DLD1 (cell line): ENCODE measurements at regions not wholly inside any gene's neighbourhood (a gene's known extent, or its start where the extent isn't known, plus 50 kb on each side); places are given as distances from the start of the nearest gene placed in this dataset.

ENCODE experiments used
- in situ Hi-C: cut with HindIII; loops from 2 replicates; pipeline ENCODE4 v1.10.0; 2017; ENCODE audit warnings: low sequenced_read_pairs

- in situ Hi-C loops = no loop called here
Observed at GRCh38 chr7:42460933-42461332, 223.9 kb upstream of the GLI3 start.

GRCh38 chr7:42460148-42460547 lies 223.1 kb upstream of the GLI3 start:
- in situ Hi-C loops = no loop called here

- in situ Hi-C loops = no loop called here
Observed at GRCh38 chr7:42457663-42458062, 220.7 kb upstream of the GLI3 start.

- in situ Hi-C loops = no loop called here
Observed at GRCh38 chr7:42456756-42457276, 219.8 kb upstream of the GLI3 start.

GRCh38 chr7:42456267-42456666 lies 219.3 kb upstream of the GLI3 start:
- in situ Hi-C loops = no loop called here

GRCh38 chr7:42453931-42454361 lies 216.9 kb upstream of the GLI3 start:
- in situ Hi-C loops = no loop called here

GRCh38 chr7:42452356-42452755 lies 215.3 kb upstream of the GLI3 start:
- in situ Hi-C loops = no loop called here

- in situ Hi-C loops = no loop called here
Observed at GRCh38 chr7:42449431-42449830, 212.4 kb upstream of the GLI3 start.

GRCh38 chr7:42448901-42449300 lies 211.9 kb upstream of the GLI3 start:
- in situ Hi-C loops = no loop called here

GRCh38 chr7:42445691-42446090 lies 208.7 kb upstream of the GLI3 start:
- in situ Hi-C loops = no loop called here

GRCh38 chr7:42440951-42441350 lies 203.9 kb upstream of the GLI3 start:
- in situ Hi-C loops = no loop called here

- in situ Hi-C loops = no loop called here
Observed at GRCh38 chr7:42432644-42433043, 195.6 kb upstream of the GLI3 start.

- in situ Hi-C loops = no loop called here
Observed at GRCh38 chr7:42431873-42432272, 194.9 kb upstream of the GLI3 start.

GRCh38 chr7:42429339-42429738 lies 192.3 kb upstream of the GLI3 start:
- in situ Hi-C loops = no loop called here

- in situ Hi-C loops = no loop called here
Observed at GRCh38 chr7:42426163-42426562, 189.2 kb upstream of the GLI3 start.

- in situ Hi-C loops = no loop called here
Observed at GRCh38 chr7:42414941-42415505, 178.0 kb upstream of the GLI3 start.

- in situ Hi-C loops = no loop called here
Observed at GRCh38 chr7:42414028-42414427, 177.0 kb upstream of the GLI3 start.

- in situ Hi-C loops = no loop called here
Observed at GRCh38 chr7:42409296-42409695, 172.3 kb upstream of the GLI3 start.

- in situ Hi-C loops = no loop called here
Observed at GRCh38 chr7:42407833-42408232, 170.8 kb upstream of the GLI3 start.

- in situ Hi-C loops = no loop called here
Observed at GRCh38 chr7:42407021-42407710, 170.2 kb upstream of the GLI3 start.

- in situ Hi-C loops = no loop called here
Observed at GRCh38 chr7:42406358-42406757, 169.3 kb upstream of the GLI3 start.

GRCh38 chr7:42405782-42406181 lies 168.8 kb upstream of the GLI3 start:
- in situ Hi-C loops = no loop called here

- in situ Hi-C loops = no loop called here
Observed at GRCh38 chr7:42403831-42404230, 166.8 kb upstream of the GLI3 start.
